ENCODE measurements at regions not wholly inside any gene's neighbourhood (a gene's known extent, or its start where the extent isn't known, plus 50 kb on each side); places are given as distances from the start of the nearest gene placed in this dataset.

- TF ChIP-seq CTCF (IDR thresholded peaks at IDR 0.05; ENCODE audit: insufficient read depth, missing control alignments), result no peak
- no peak for FAIRE-seq
- no peak for DNase-seq (ENCODE audit: insufficient read length, low spot score)
Measured at GRCh38 chr20:16974080-16974854, 226.1 kb downstream of the OTOR start.

- no peak for FAIRE-seq
- no peak for TF ChIP-seq CTCF (IDR thresholded peaks at IDR 0.05; ENCODE audit: insufficient read depth, missing control alignments)
- no peak for DNase-seq (ENCODE audit: insufficient read length, low spot score)
Measured at GRCh38 chr20:16974855-16975162, 226.7 kb downstream of the OTOR start.

- DNase-seq (ENCODE audit: insufficient read length, low spot score) (no peak), FAIRE-seq (no peak)
- no peak for TF ChIP-seq CTCF (IDR thresholded peaks at IDR 0.05; ENCODE audit: insufficient read depth, missing control alignments)
Measured at GRCh38 chr20:16975682-16976081, 227.5 kb downstream of the OTOR start.

GRCh38 chr20:16978497-16978896, 230.3 kb downstream of the OTOR start:
- DNase-seq (ENCODE audit: insufficient read length, low spot score), result no peak
- no peak for TF ChIP-seq CTCF (IDR thresholded peaks at IDR 0.05; ENCODE audit: insufficient read depth, missing control alignments)
- no peak for FAIRE-seq

GRCh38 chr20:16982091-16982726, 234.1 kb downstream of the OTOR start:
- no peak for DNase-seq (ENCODE audit: insufficient read length, low spot score)
- no peak for FAIRE-seq
- no peak for TF ChIP-seq CTCF (IDR thresholded peaks at IDR 0.05; ENCODE audit: insufficient read depth, missing control alignments)

GRCh38 chr20:16984481-16984880, 236.3 kb downstream of the OTOR start:
- no peak for FAIRE-seq
- TF ChIP-seq CTCF (IDR thresholded peaks at IDR 0.05; ENCODE audit: insufficient read depth, missing control alignments), result no peak
- DNase-seq (ENCODE audit: insufficient read length, low spot score), result no peak

- FAIRE-seq (no peak), DNase-seq (ENCODE audit: insufficient read length, low spot score) (no peak)
- TF ChIP-seq CTCF (IDR thresholded peaks at IDR 0.05; ENCODE audit: insufficient read depth, missing control alignments), result no peak
Measured at GRCh38 chr20:17003170-17003870, 223.5 kb upstream of the PCSK2 start.
